ENCODE measurements at regions not wholly inside any gene's neighbourhood (a gene's known extent, or its start where the extent isn't known, plus 50 kb on each side); places are given as distances from the start of the nearest gene placed in this dataset.

DNA sequence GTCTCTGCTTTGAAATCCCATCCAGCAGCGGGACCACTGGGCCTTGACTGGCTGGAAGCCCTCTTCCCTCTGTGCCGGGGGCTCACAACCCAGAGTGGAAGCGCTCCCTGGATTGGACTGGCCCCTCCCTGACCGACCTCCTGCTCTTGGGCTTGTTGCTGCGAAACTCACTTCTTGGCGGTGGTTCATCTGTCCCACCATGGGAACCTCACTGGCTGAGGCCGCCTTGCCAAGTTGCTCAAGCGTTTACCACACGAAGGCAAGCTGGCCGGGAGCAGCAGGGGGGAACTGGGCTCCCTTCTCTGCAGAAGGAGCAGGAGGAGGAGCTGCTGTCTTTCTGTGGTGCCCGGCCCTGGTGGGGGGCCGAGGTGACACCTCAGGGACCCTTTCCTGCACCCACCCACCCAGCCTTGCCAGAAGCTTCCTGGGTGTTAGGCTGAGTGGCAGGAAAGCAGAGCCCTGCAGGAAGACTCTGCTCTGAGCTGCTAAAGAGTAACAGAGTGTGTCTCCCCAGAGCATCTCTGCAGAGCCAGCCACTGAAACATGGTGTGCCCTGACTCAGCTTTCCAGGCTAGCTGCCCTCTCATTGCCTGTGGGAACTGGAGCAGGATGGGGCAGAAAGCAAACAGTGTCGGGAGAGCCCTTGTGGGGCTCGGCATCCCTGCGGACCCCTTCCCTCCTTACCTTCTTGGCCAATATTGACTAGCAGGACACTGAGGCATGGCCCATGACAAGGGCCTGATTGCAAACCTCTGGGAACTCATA is 88.5 kb upstream of the ALX4 start:
- TF ChIP-seq, protein P1, sequence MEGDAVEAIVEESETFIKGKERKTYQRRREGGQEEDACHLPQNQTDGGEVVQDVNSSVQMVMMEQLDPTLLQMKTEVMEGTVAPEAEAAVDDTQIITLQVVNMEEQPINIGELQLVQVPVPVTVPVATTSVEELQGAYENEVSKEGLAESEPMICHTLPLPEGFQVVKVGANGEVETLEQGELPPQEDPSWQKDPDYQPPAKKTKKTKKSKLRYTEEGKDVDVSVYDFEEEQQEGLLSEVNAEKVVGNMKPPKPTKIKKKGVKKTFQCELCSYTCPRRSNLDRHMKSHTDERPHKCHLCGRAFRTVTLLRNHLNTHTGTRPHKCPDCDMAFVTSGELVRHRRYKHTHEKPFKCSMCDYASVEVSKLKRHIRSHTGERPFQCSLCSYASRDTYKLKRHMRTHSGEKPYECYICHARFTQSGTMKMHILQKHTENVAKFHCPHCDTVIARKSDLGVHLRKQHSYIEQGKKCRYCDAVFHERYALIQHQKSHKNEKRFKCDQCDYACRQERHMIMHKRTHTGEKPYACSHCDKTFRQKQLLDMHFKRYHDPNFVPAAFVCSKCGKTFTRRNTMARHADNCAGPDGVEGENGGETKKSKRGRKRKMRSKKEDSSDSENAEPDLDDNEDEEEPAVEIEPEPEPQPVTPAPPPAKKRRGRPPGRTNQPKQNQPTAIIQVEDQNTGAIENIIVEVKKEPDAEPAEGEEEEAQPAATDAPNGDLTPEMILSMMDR (IDR thresholded peaks at IDR 0.05): no peak
- no peak for TF ChIP-seq POLR2A (IDR thresholded peaks at IDR 0.05)

Data from ovary (tissue), 3 donors.